Karpas-422 (cell line): ENCODE measurements at regions not wholly inside any gene's neighbourhood (a gene's known extent, or its start where the extent isn't known, plus 50 kb on each side); places are given as distances from the start of the nearest gene placed in this dataset.

Experiments used
- DNase-seq: peaks from one replicate; pipeline ENCODE4 v3.0.0-alpha.2; 2015
- H2AFZ ChIP-seq: fragments of 200-600 bp; sonication (generic); 2 replicates; pipeline ENCODE4 v1.6.1; 2014; ENCODE audit warnings: antibody characterized with exemption, low read length, mixed read lengths
- H3K27ac ChIP-seq: fragments of 200-600 bp; sonication (generic); 2 replicates; pipeline ENCODE4 v1.5.1; 2014; ENCODE audit warnings: mild to moderate bottlenecking, low read length, moderate library complexity
- H3K27me3 ChIP-seq: fragments of 200-600 bp; sonication (generic); 2 replicates; pipeline ENCODE4 v1.6.1; 2014; ENCODE audit warnings: low read length, mixed read lengths
- H3K36me3 ChIP-seq: fragments of 200-600 bp; sonication (generic); 2 replicates; pipeline ENCODE4 v1.6.1; 2014; ENCODE audit warnings: low read length, mixed read lengths; ENCODE audit not compliant: insufficient read depth
- H3K4me1 ChIP-seq: fragments of 200-600 bp; sonication (generic); 2 replicates; pipeline ENCODE4 v1.6.1; 2014; ENCODE audit warnings: mild to moderate bottlenecking, low read length, mixed read lengths
- H3K4me2 ChIP-seq: fragments of 200-600 bp; sonication (generic); 2 replicates; pipeline ENCODE4 v1.6.1; 2014; ENCODE audit warnings: low read length, low read depth, mild to moderate bottlenecking; ENCODE audit not compliant: poor library complexity, severe bottlenecking
- H3K4me3 ChIP-seq: fragments of 200-600 bp; sonication (generic); 2 replicates; pipeline ENCODE4 v1.5.1; 2014; ENCODE audit warnings: mild to moderate bottlenecking, antibody characterized with exemption, low read length, mixed read lengths
- H3K79me2 ChIP-seq: fragments of 200-600 bp; sonication (generic); 2 replicates; pipeline ENCODE4 v1.6.1; 2014; ENCODE audit warnings: mild to moderate bottlenecking, low read length, mixed read lengths
- H3K9ac ChIP-seq: fragments of 200-600 bp; sonication (generic); 2 replicates; pipeline ENCODE4 v1.6.0; 2014; ENCODE audit warnings: low read length
- H3K9me2 ChIP-seq: fragments of 200-600 bp; sonication (generic), shearing (Covaris generic); replicated peaks from 2 replicates; pipeline ENCODE4 v1.6.0; 2014; ENCODE audit warnings: mild to moderate bottlenecking, low read length, moderate library complexity; ENCODE audit not compliant: insufficient read depth
- H3K9me3 ChIP-seq: fragments of 300-700, 200-600 bp; sonication (generic); 2 replicates; pipeline ENCODE4 v1.6.1; 2014; ENCODE audit warnings: low read length, mixed read lengths
- H4K20me1 ChIP-seq: fragments of 200-600 bp; sonication (generic); 2 replicates; pipeline ENCODE4 v1.6.1; 2014; ENCODE audit warnings: mild to moderate bottlenecking, antibody characterized with exemption, low read length, low read depth; ENCODE audit not compliant: insufficient read depth

GRCh38 chr7:145263886-145264285, 428.0 kb upstream of the TPK1 start:
- DNase-seq: no peak
- Histone ChIP-seq H3K9ac (no peak overlapping the region), H3K36me3 (no peaks in the 10 kb centered on the region), H3K4me3 (no peak overlapping the region), H3K4me1 (no peaks in the 10 kb centered on the region), H4K20me1 (no peaks in the 10 kb centered on the region), H3K9me3 (peaks cover 27% of the 10 kb centered on the region), H3K9me2 (no peaks in the 10 kb centered on the region), H3K27me3 (no peaks in the 10 kb centered on the region), H3K4me2 (no peak overlapping the region), H2AFZ (no peak overlapping the region), H3K27ac (no peak overlapping the region), H3K79me2 (no peaks in the 10 kb centered on the region)

DNA sequence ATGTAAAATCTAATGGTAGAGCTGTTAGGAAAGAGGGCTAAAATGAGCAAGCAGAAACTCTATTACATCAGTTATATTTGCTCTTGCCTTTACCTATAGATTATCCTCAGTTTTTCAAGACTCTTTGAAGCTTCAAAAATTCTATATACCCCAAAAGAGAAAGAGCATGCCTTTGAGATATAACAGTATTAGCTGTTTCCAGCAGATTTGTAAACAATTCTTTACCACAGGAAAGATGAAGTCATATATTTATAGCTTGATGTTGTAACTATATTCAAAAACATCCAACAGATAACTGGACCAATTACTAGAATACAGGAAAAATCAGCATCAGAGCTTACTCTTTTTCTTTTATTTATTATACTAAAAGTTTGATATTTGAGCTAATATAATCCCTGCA, 416.2 kb upstream of the TPK1 start:
- no peak overlapping the region for H2AFZ ChIP-seq
- H3K27me3 ChIP-seq: no peaks in the 10 kb centered on the region
- H3K9me2 ChIP-seq: no peaks in the 10 kb centered on the region
- no peaks in the 10 kb centered on the region for H3K79me2 ChIP-seq
- no peak overlapping the region for H3K27ac ChIP-seq
- H3K4me1 ChIP-seq: no peaks in the 10 kb centered on the region
- no peak overlapping the region for H3K4me3 ChIP-seq
- no peak overlapping the region for H3K9ac ChIP-seq
- H3K36me3 ChIP-seq: no peaks in the 10 kb centered on the region
- H3K4me2 ChIP-seq: no peak overlapping the region
- no peaks in the 10 kb centered on the region for H4K20me1 ChIP-seq
- no peak for DNase-seq
- H3K9me3 ChIP-seq: peaks cover 17% of the 10 kb centered on the region

DNA sequence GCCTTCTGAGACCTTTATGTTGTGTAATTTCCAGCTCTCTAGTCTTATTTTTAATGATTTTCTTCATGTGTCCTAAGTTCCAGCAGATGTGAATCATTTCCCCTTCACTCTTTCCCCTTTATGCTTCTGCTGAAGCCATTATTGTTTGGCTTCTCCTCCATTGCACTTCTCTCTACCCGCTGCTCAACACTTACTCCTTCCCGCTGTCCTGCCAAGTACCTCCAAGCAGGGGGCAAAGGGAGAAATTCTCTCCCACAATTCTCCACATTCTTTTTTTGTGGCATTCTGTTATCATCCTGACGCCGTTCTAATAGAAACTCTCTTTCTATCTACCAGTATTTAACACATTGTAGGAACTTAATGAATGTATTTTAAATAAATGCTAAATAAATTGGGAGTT, 388.9 kb upstream of the TPK1 start:
- Histone ChIP-seq H2AFZ (no peak overlapping the region), H3K4me2 (no peak overlapping the region), H3K36me3 (no peaks in the 10 kb centered on the region), H3K9me3 (no peaks in the 10 kb centered on the region), H4K20me1 (no peaks in the 10 kb centered on the region), H3K4me3 (no peak overlapping the region), H3K79me2 (no peaks in the 10 kb centered on the region), H3K9me2 (no peaks in the 10 kb centered on the region), H3K9ac (no peak overlapping the region), H3K27ac (no peak overlapping the region), H3K4me1 (no peaks in the 10 kb centered on the region), H3K27me3 (no peaks in the 10 kb centered on the region)
- no peak for DNase-seq

DNA sequence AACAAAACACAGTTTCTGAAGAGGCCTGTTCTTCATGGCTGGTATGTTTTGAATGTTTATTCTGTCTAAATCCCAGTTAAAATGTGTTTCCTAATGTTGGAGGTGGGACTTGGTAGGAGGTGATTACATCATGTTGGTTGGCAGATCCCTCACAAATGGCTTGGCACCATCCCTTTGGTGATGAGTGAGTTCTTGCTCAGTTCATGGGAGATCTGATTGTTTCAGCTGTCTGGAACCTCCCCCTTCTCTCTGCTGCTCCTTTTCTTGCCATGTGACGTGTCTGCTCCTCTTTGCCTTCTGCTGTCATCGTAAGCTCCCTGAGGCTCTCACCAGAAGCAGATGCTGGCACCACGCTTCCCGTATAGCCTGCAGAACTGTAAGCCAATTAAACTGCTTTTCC, 383.6 kb upstream of the TPK1 start:
- Histone ChIP-seq H4K20me1 (no peaks in the 10 kb centered on the region), H3K9me2 (no peaks in the 10 kb centered on the region), H3K4me1 (no peaks in the 10 kb centered on the region), H3K9ac (no peak overlapping the region), H3K9me3 (0 out of 2 replicates have a peak, but pooled peaks cover 3% of the 10 kb centered on the region), H3K27ac (no peak overlapping the region), H3K27me3 (no peaks in the 10 kb centered on the region), H3K79me2 (no peaks in the 10 kb centered on the region), H2AFZ (no peak overlapping the region), H3K36me3 (no peaks in the 10 kb centered on the region), H3K4me3 (no peak overlapping the region), H3K4me2 (no peak overlapping the region)
- no peak for DNase-seq

- H3K4me1 ChIP-seq: no peaks in the 10 kb centered on the region
- H3K36me3 ChIP-seq: no peaks in the 10 kb centered on the region
Observed at GRCh38 chr7:145216866-145217265, 381.0 kb upstream of the TPK1 start.

DNA sequence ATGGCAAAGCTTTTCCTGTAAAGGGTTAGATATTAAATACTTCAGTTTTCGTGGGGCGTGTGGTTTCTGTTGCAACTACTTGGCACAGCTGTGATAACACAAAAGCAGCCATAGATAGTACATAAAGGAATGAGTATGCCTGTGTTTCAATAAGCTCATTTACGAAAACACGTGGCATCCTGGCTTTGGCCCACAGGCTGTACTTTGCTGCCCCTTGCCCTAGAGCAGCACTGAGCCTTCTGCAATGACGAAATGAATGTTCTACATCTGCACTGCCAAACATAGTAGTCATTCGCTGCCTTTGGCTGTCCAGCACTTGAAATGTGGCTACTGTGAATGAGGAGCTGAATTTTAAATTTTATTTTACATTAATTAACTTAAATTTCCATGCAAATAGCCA, 376.2 kb upstream of the TPK1 start:
- Histone ChIP-seq H3K27ac (no peak overlapping the region), H3K9me2 (no peaks in the 10 kb centered on the region), H3K79me2 (no peaks in the 10 kb centered on the region), H3K9ac (no peak overlapping the region), H3K9me3 (peaks cover 11% of the 10 kb centered on the region; the same call in 1 of the 2 replicates), H3K4me3 (no peak overlapping the region), H3K4me2 (no peak overlapping the region), H3K4me1 (no peaks in the 10 kb centered on the region), H2AFZ (no peak overlapping the region), H3K36me3 (no peaks in the 10 kb centered on the region), H4K20me1 (no peaks in the 10 kb centered on the region), H3K27me3 (no peaks in the 10 kb centered on the region)
- DNase-seq: no peak

More at GRCh38 chr7:145216866-145217265, 381.0 kb upstream of the TPK1 start:
- Histone ChIP-seq H3K9ac (no peak overlapping the region), H4K20me1 (no peaks in the 10 kb centered on the region), H3K9me3 (0 out of 2 replicates have a peak, but pooled peaks cover 3% of the 10 kb centered on the region), H3K9me2 (no peaks in the 10 kb centered on the region), H3K4me2 (no peak overlapping the region), H3K4me3 (no peak overlapping the region), H3K27ac (no peak overlapping the region), H2AFZ (no peak overlapping the region), H3K79me2 (no peaks in the 10 kb centered on the region), H3K27me3 (no peaks in the 10 kb centered on the region)
- no peak for DNase-seq

DNA sequence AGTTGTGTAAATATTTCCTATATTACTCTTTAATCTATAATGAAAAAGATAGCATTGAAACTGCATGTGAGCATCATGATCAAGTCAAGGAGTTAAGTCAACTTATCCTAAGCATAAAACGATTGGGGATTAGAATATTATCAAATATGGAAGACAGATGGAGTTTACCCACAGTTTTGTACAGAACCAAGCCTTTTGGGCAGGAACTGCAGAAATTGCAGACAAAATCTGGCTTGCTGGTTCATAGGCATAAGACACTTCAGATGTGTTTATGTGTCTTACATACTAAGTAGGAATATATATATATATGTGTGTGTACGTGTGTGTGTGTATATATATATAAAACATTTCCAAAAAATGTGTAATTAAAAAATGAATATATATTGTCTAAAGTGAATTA, 375.4 kb upstream of the TPK1 start:
- Histone ChIP-seq H3K79me2 (no peaks in the 10 kb centered on the region), H3K9me3 (peaks cover 8% of the 10 kb centered on the region; the same call in 1 of the 2 replicates), H2AFZ (no peak overlapping the region), H3K9me2 (no peaks in the 10 kb centered on the region), H3K27me3 (no peaks in the 10 kb centered on the region), H3K4me3 (no peak overlapping the region), H3K36me3 (no peaks in the 10 kb centered on the region), H3K27ac (no peak overlapping the region), H4K20me1 (no peaks in the 10 kb centered on the region), H3K9ac (no peak overlapping the region), H3K4me2 (no peak overlapping the region), H3K4me1 (no peaks in the 10 kb centered on the region)
- no peak for DNase-seq

DNA sequence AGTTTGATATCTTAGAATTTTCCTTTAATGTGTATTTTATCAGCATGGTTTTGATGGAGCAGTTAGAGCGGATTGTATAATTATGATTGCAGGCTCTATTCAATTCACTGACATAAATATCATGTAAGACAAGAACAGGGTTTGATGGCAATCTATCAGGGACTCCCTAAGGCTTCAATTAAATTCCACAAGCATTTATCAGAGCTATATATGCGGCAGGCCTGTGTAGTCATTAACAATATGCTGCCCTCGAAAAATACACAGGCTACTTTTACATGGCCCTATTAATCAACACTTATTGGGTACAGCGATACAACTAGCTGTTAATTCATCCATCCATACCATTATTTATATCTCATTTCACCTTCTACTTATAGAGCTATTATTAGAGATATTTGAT, 358.1 kb upstream of the TPK1 start:
- Histone ChIP-seq H3K36me3 (no peaks in the 10 kb centered on the region), H3K27ac (no peak overlapping the region), H3K4me2 (no peak overlapping the region), H3K4me3 (no peak overlapping the region), H3K27me3 (no peaks in the 10 kb centered on the region), H3K4me1 (no peaks in the 10 kb centered on the region), H2AFZ (no peak overlapping the region), H3K9ac (no peak overlapping the region), H3K79me2 (no peaks in the 10 kb centered on the region), H3K9me3 (peaks cover 18% of the 10 kb centered on the region), H4K20me1 (no peaks in the 10 kb centered on the region), H3K9me2 (no peaks in the 10 kb centered on the region)
- DNase-seq: no peak

- no peak for DNase-seq
- H3K9me2 ChIP-seq: no peaks in the 10 kb centered on the region
- H3K36me3 ChIP-seq: no peaks in the 10 kb centered on the region
- no peak overlapping the region for H3K9ac ChIP-seq
- H3K4me1 ChIP-seq: no peaks in the 10 kb centered on the region
- H4K20me1 ChIP-seq: no peaks in the 10 kb centered on the region
- H3K4me2 ChIP-seq: no peak overlapping the region
- H3K79me2 ChIP-seq: no peaks in the 10 kb centered on the region
- H3K27ac ChIP-seq: no peak overlapping the region
- H3K27me3 ChIP-seq: no peaks in the 10 kb centered on the region
- H2AFZ ChIP-seq: no peak overlapping the region
- H3K9me3 ChIP-seq: peaks cover 8% of the 10 kb centered on the region
- no peak overlapping the region for H3K4me3 ChIP-seq
Observed at GRCh38 chr7:145184956-145185355, 349.1 kb upstream of the TPK1 start.
